ENCODE measurements at regions not wholly inside any gene's neighbourhood (a gene's known extent, or its start where the extent isn't known, plus 50 kb on each side); places are given as distances from the start of the nearest gene placed in this dataset.

DNA sequence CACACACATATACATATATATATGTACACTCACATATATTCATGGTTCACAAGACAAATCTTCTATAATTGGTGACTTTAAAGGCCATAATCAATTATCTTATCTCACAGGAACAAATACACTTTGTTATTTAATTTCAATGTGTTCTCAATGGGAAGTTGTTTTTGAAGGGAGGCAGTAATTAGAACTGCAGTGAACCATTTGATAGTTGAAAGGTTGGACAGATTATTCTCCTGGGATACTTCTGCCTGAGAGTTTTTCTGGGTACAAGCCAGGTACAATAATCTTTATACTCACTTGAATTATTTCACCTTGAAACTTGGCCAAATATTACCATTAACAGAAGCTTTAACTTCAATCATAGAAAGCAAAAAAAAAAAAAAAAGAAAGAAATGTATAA lies 546.6 kb upstream of the LRRTM4 start:
- H3K27me3 Mint-ChIP-seq (ENCODE audit: insufficient read depth), result no peaks in the 10 kb centered on the region
- no peaks in the 10 kb centered on the region for H3K9me3 Mint-ChIP-seq
- no peaks in the 10 kb centered on the region for H3K36me3 Mint-ChIP-seq (ENCODE audit: low read depth)
- no peaks in the 10 kb centered on the region for H3K4me1 Mint-ChIP-seq (ENCODE audit: low read depth)
- H3K27ac Mint-ChIP-seq, result no peak overlapping the region
- no peak for DNase-seq
- TF ChIP-seq, protein P1, sequence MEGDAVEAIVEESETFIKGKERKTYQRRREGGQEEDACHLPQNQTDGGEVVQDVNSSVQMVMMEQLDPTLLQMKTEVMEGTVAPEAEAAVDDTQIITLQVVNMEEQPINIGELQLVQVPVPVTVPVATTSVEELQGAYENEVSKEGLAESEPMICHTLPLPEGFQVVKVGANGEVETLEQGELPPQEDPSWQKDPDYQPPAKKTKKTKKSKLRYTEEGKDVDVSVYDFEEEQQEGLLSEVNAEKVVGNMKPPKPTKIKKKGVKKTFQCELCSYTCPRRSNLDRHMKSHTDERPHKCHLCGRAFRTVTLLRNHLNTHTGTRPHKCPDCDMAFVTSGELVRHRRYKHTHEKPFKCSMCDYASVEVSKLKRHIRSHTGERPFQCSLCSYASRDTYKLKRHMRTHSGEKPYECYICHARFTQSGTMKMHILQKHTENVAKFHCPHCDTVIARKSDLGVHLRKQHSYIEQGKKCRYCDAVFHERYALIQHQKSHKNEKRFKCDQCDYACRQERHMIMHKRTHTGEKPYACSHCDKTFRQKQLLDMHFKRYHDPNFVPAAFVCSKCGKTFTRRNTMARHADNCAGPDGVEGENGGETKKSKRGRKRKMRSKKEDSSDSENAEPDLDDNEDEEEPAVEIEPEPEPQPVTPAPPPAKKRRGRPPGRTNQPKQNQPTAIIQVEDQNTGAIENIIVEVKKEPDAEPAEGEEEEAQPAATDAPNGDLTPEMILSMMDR (IDR thresholded peaks at IDR 0.05), result no peak
- H3K4me3 Mint-ChIP-seq, result no peak overlapping the region

DNA sequence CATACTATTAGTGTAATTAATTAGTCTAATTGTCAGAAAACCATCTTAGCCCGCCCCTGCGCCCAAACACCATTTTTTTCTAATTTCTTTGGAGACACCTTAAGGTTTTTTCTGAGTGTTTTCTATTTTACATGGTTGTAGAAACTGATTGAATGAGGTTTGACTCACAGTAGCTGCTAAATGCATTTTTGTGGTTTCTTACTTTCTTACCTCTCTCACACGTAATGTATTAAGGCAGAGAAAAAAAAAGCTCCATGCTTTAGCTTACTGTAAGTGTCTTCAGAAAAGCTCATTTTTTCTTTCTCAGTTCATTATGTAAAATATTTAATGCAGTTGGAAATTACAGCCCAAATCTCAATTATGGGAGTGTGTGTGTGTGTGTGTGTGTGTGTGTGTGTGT lies 548.5 kb upstream of the LRRTM4 start:
- H3K9me3 Mint-ChIP-seq, result peaks cover 12% of the 10 kb centered on the region
- DNase-seq, result no peak
- H3K27me3 Mint-ChIP-seq (ENCODE audit: insufficient read depth), result no peaks in the 10 kb centered on the region
- H3K4me3 Mint-ChIP-seq, result no peak overlapping the region
- H3K27ac Mint-ChIP-seq, result no peak overlapping the region
- no peaks in the 10 kb centered on the region for H3K36me3 Mint-ChIP-seq (ENCODE audit: low read depth)
- no peaks in the 10 kb centered on the region for H3K4me1 Mint-ChIP-seq (ENCODE audit: low read depth)
- TF ChIP-seq, protein P1 (IDR thresholded peaks at IDR 0.05), result no peak

DNA sequence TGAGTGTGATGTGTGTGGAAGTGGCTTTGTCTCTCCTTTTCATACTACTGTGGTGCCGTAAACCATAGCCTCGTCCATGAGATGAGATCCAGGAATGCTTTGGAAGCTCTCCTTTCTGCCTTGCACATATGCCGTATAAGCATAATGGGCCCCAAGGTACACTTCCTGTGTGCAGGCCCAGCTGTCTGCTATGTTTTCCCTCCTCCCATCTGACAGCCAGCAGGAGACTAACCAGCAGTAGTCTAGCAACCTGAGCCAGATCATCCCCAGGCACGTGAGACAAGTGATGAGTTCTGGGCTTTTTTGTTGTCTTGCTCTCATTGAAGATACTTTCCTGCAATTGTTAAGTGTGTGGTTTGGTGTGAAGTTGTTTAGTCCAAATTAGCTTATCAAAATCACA lies 555.5 kb upstream of the LRRTM4 start:
- TF ChIP-seq, protein P1 (IDR thresholded peaks at IDR 0.05), result no peak
- no peak for DNase-seq
- no peak overlapping the region for H3K4me3 Mint-ChIP-seq
- H3K36me3 Mint-ChIP-seq (ENCODE audit: low read depth), result no peaks in the 10 kb centered on the region
- H3K4me1 Mint-ChIP-seq (ENCODE audit: low read depth), result no peaks in the 10 kb centered on the region
- no peaks in the 10 kb centered on the region for H3K27me3 Mint-ChIP-seq (ENCODE audit: insufficient read depth)
- H3K27ac Mint-ChIP-seq, result no peak overlapping the region
- H3K9me3 Mint-ChIP-seq, result peaks cover 53% of the 10 kb centered on the region

DNA sequence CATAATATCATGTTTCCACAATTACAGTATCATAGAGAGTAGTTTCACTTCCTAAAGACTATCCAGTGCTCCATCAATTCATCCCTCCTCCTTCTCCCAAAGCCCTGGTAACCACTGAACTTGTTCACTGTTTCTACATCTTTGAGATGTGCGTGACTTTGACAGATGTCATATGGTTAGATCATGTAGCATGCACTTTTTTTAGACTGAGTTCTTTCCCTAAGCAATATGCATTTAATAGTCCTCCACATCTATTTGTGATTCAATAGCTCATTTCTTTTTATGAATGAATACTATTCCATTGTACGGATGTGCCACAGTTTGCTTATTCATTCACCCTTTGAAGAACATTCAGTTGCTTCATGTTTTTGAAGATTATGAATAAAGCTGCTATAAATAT lies 560.4 kb upstream of the LRRTM4 start:
- Mint-ChIP-seq H3K36me3 (ENCODE audit: low read depth) (no peaks in the 10 kb centered on the region), H3K4me3 (no peak overlapping the region), H3K27ac (no peak overlapping the region), H3K9me3 (peaks cover 41% of the 10 kb centered on the region), H3K4me1 (ENCODE audit: low read depth) (no peaks in the 10 kb centered on the region), H3K27me3 (ENCODE audit: insufficient read depth) (no peaks in the 10 kb centered on the region)
- no peak for DNase-seq
- TF ChIP-seq, protein P1 (IDR thresholded peaks at IDR 0.05), result no peak

DNA sequence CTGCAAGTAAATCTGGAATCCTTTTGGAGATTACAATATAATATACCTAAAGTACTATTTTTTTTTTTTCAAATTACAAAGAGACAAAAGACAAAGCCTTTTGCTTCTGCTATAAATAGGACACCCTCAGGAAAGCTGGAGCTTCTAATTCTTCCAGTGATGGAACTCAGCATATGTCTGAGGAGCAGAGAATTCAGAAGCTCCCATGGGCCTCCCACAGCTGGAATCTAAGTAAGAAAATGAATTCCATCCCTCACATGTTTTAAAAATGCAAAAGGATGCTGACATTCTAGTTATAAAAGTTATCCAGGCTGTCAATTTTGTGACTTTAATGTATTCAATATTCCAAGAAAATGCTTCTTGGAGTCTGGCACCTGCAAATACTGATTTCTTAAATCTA lies 571.3 kb upstream of the LRRTM4 start:
- peaks cover 17% of the 10 kb centered on the region for H3K9me3 Mint-ChIP-seq
- no peaks in the 10 kb centered on the region for H3K4me1 Mint-ChIP-seq (ENCODE audit: low read depth)
- no peaks in the 10 kb centered on the region for H3K36me3 Mint-ChIP-seq (ENCODE audit: low read depth)
- TF ChIP-seq, protein P1 (IDR thresholded peaks at IDR 0.05), result no peak
- no peak for DNase-seq
- H3K27ac Mint-ChIP-seq, result no peak overlapping the region
- no peak overlapping the region for H3K4me3 Mint-ChIP-seq
- no peaks in the 10 kb centered on the region for H3K27me3 Mint-ChIP-seq (ENCODE audit: insufficient read depth)

DNA sequence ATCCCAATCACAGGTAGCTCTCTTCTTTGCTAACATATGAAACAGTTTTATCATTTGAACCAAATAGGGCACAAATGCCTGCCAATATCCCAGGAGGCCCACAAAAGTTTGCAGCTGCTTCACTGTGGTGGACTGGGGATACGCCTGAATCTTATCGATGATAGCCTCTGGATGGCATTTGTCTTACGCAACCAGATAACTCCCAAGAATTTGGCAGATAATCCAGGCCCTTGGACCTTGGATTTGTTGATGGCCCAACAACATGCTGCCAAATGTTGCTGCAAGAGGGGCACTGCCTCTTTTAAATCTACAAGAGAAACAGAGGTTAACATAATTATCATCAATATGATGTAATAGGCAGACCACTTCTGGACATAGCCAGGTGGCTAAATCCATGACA lies 587.1 kb upstream of the LRRTM4 start:
- H3K4me3 Mint-ChIP-seq, result no peak overlapping the region
- TF ChIP-seq, protein P1 (IDR thresholded peaks at IDR 0.05), result no peak
- H3K36me3 Mint-ChIP-seq (ENCODE audit: low read depth), result no peaks in the 10 kb centered on the region
- peaks cover 33% of the 10 kb centered on the region for H3K9me3 Mint-ChIP-seq
- H3K27ac Mint-ChIP-seq, result no peak overlapping the region
- DNase-seq, result no peak
- H3K27me3 Mint-ChIP-seq (ENCODE audit: insufficient read depth), result no peaks in the 10 kb centered on the region; the same call in 1 of the 2 replicates
- H3K4me1 Mint-ChIP-seq (ENCODE audit: low read depth), result no peaks in the 10 kb centered on the region

Measured in HFFc6 (cell line).